Mesothelial cell of epicardium (in vitro differentiated cells): ENCODE measurements at regions not wholly inside any gene's neighbourhood (a gene's known extent, or its start where the extent isn't known, plus 50 kb on each side); places are given as distances from the start of the nearest gene placed in this dataset.

Source experiments
- DNase-seq, 2 experiments: peaks; one replicate each; pipeline ENCODE4 v3.0.0; 2021; ENCODE audit warnings: low spot score in 2 of 2; ENCODE audit not compliant: unreplicated experiment in 2 of 2
- H3K27ac Mint-ChIP-seq: 2 replicates; pipeline ENCODE4 v1.8.0; 2021; ENCODE audit warnings: mixed read lengths
- H3K27me3 Mint-ChIP-seq: 2 replicates; pipeline ENCODE4 v1.8.0; 2021; ENCODE audit warnings: low read depth, mixed read lengths
- H3K36me3 Mint-ChIP-seq: 2 replicates; pipeline ENCODE4 v1.8.0; 2021; ENCODE audit warnings: mixed read lengths
- H3K4me1 Mint-ChIP-seq: 2 replicates; pipeline ENCODE4 v1.8.0; 2021; ENCODE audit warnings: mixed read lengths
- H3K4me3 Mint-ChIP-seq: 2 replicates; pipeline ENCODE4 v1.8.0; 2021; ENCODE audit warnings: mild to moderate bottlenecking, moderate library complexity, mixed read lengths
- H3K9me3 Mint-ChIP-seq: 2 replicates; pipeline ENCODE4 v1.8.0; 2021; ENCODE audit warnings: mixed read lengths
- CTCF ChIP-seq: fragments of 200-600 bp; sonication (generic); IDR thresholded peaks from one replicate; pipeline ENCODE4 v1.5.0; 2021; ENCODE audit warnings: antibody characterized with exemption; ENCODE audit not compliant: unreplicated experiment

GRCh38 chr2:198659096-198659870 lies 798.5 kb downstream of the SATB2 start:
- Mint-ChIP-seq H3K4me1 (peaks cover 3% of the 10 kb centered on the region), H3K27me3 (peaks cover 13% of the 10 kb centered on the region), H3K9me3 (no peaks in the 10 kb centered on the region), H3K36me3 (no peaks in the 10 kb centered on the region), H3K4me3 (no peak overlapping the region), H3K27ac (no peak overlapping the region)
- TF ChIP-seq CTCF, result no peak
- DNase-seq, result no peak

- peaks cover 3% of the 10 kb centered on the region for H3K4me1 Mint-ChIP-seq
- no peak overlapping the region for H3K4me3 Mint-ChIP-seq
- no peak overlapping the region for H3K27ac Mint-ChIP-seq
- peak; percentile 67 for TF ChIP-seq CTCF
- no peak for DNase-seq
- H3K27me3 Mint-ChIP-seq, result peaks cover 12% of the 10 kb centered on the region
- H3K9me3 Mint-ChIP-seq, result no peaks in the 10 kb centered on the region
- H3K36me3 Mint-ChIP-seq, result no peaks in the 10 kb centered on the region
These were observed 800.1 kb downstream of the SATB2 start for GRCh38 chr2:198657512-198658121.

GRCh38 chr2:198656869-198657268 lies 800.9 kb downstream of the SATB2 start:
- peaks cover 3% of the 10 kb centered on the region for H3K4me1 Mint-ChIP-seq
- peaks cover 18% of the 10 kb centered on the region for H3K27me3 Mint-ChIP-seq
- H3K27ac Mint-ChIP-seq, result no peak overlapping the region
- no peak for DNase-seq
- H3K9me3 Mint-ChIP-seq, result no peaks in the 10 kb centered on the region
- H3K4me3 Mint-ChIP-seq, result no peak overlapping the region
- TF ChIP-seq CTCF, result no peak
- no peaks in the 10 kb centered on the region for H3K36me3 Mint-ChIP-seq

GRCh38 chr2:198654646-198655045 lies 803.1 kb downstream of the SATB2 start:
- H3K4me3 Mint-ChIP-seq, result no peak overlapping the region
- no peak for DNase-seq
- H3K36me3 Mint-ChIP-seq, result no peaks in the 10 kb centered on the region
- H3K9me3 Mint-ChIP-seq, result no peaks in the 10 kb centered on the region
- TF ChIP-seq CTCF, result no peak
- peaks cover 3% of the 10 kb centered on the region for H3K4me1 Mint-ChIP-seq
- peaks cover 27% of the 10 kb centered on the region for H3K27me3 Mint-ChIP-seq
- no peak overlapping the region for H3K27ac Mint-ChIP-seq

- no peak for DNase-seq
- no peaks in the 10 kb centered on the region for H3K9me3 Mint-ChIP-seq
- H3K36me3 Mint-ChIP-seq, result no peaks in the 10 kb centered on the region
- H3K4me3 Mint-ChIP-seq, result no peak overlapping the region
- H3K27ac Mint-ChIP-seq, result no peak overlapping the region
- TF ChIP-seq CTCF, result no peak
- peaks cover 29% of the 10 kb centered on the region for H3K27me3 Mint-ChIP-seq
- peaks cover 2% of the 10 kb centered on the region for H3K4me1 Mint-ChIP-seq
These were observed 804.4 kb downstream of the SATB2 start for GRCh38 chr2:198653311-198653710.
